GM08714 (cell line): ENCODE measurements at regions not wholly inside any gene's neighbourhood (a gene's known extent, or its start where the extent isn't known, plus 50 kb on each side); places are given as distances from the start of the nearest gene placed in this dataset.
"Not testable (repeated sequence)": the region's sequence is repeated elsewhere in the genome, so short reads cannot be mapped to it uniquely, and the experiment has no call there.

Experiments used
- H3K4me3 ChIP-seq: fragments of 200-500 bp; sonication (Bioruptor generic); 2 replicates; pipeline ENCODE4 v1.5.1; 2014; ENCODE audit warnings: mild to moderate bottlenecking, low read length, inconsistent platforms
- ZNF274 ChIP-seq: IDR thresholded peaks from 2 replicates; pipeline ENCODE4 v1.6.1; 2012; ENCODE audit warnings: mild to moderate bottlenecking, low read depth, low read length

- H3K4me3 ChIP-seq = peak overlapping the region; percentile 12; the same call in 1 of the 2 replicates
- TF ChIP-seq ZNF274 = no peak
Measured at GRCh38 chr13:38415233-38415632, 65.6 kb downstream of the UFM1 start.

- no peak overlapping the region for H3K4me3 ChIP-seq
- no peak for TF ChIP-seq ZNF274
Measured at GRCh38 chr13:38417241-38417640, 67.6 kb downstream of the UFM1 start.

DNA sequence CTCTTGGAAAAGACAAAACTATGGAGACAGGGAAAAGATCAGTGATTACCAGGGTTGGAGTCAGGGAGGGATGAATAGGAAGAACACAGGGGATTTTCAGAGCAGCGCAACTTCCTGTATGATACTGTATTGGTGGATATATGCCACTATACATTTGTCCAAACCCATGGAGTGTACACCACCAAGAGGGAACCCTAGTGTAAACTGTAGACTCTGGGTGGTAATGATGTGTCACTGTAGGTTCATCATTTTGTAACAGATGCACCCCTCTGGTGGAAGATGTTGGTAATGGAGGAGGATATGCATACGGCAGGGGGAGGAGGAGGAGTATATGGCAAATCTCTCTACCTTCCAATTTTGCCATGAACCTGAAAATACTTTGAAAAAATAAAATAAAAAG is 68.1 kb downstream of the UFM1 start:
- TF ChIP-seq ZNF274 = no peak
- H3K4me3 ChIP-seq = no peak overlapping the region

GRCh38 chr13:38418286-38418685 is 68.6 kb downstream of the UFM1 start:
- TF ChIP-seq ZNF274 = no peak

GRCh38 chr13:38419312-38419873 is 69.7 kb downstream of the UFM1 start:
- no peak overlapping the region for H3K4me3 ChIP-seq
- no peak for TF ChIP-seq ZNF274

More at GRCh38 chr13:38418286-38418685, 68.6 kb downstream of the UFM1 start:
- no peak overlapping the region for H3K4me3 ChIP-seq

- no peak overlapping the region for H3K4me3 ChIP-seq
- TF ChIP-seq ZNF274 = no peak
Measured at GRCh38 chr13:38421590-38422560, 72.2 kb downstream of the UFM1 start.

DNA sequence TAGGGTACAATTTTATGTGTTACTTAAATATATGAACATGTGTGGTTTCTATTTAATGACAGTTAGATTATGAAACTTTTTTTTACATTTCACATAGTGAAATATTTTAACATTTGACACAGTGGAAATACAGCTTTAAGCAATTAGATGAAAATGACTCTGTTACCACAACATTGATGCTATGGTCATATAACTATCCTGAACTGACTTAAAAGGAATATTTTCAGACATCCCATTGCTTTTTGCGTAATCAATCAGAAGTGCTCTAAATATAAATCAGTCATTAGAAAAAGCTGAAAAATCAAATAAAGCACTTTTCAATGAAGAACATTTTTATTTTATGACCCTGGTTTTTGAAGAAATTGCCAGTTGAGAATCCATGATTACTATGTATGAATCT is 80.3 kb downstream of the UFM1 start:
- no peak overlapping the region for H3K4me3 ChIP-seq
- TF ChIP-seq ZNF274 = no peak

DNA sequence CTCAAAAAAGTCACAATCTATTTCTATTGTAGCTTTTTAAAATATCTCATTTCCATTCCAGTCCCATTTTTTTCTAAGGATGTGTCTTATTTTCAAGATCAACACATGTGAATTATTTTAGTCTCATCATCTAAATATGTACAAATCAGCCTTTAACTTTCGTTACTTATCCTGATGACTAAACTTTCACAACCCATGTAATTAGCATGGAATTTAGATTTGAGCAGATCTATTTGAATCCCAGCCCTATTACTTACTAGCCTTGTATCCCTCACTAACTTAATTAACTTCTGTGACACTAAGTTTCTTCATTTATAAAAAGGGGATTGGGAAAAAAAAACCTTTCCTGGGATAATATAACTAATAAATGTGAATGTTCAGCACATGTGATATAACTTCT is 81.1 kb downstream of the UFM1 start:
- H3K4me3 ChIP-seq = no peak overlapping the region
- no peak for TF ChIP-seq ZNF274

- H3K4me3 ChIP-seq = no peak overlapping the region
- TF ChIP-seq ZNF274 = no peak
Measured at GRCh38 chr13:38440666-38441065, 91.0 kb downstream of the UFM1 start.

DNA sequence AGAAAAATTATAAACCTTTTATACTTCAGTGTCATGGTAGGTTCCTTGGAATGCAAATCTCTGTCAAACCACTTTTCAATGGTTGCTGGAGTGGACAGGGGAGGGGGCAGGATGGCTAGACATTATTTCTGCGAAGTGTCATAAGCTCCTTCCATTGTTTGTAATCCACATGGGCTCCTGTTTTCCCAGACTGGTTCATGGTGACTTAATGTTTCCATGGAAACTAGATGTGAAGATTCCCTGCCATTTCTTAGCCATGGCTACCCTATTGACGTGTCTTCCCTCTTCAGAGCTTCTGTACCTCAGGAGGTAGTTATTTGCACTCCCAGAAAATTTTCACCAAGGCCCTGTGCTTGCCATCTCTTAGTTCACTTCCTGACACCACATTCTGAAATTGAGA is 95.3 kb downstream of the UFM1 start:
- no peak overlapping the region for H3K4me3 ChIP-seq
- TF ChIP-seq ZNF274 = no peak

- no peak for TF ChIP-seq ZNF274
- H3K4me3 ChIP-seq = no peak overlapping the region
Measured at GRCh38 chr13:38452656-38453055, 103.0 kb downstream of the UFM1 start.

- no peak for TF ChIP-seq ZNF274
- no peak overlapping the region for H3K4me3 ChIP-seq
Measured at GRCh38 chr13:38462605-38463004, 113.0 kb downstream of the UFM1 start.

DNA sequence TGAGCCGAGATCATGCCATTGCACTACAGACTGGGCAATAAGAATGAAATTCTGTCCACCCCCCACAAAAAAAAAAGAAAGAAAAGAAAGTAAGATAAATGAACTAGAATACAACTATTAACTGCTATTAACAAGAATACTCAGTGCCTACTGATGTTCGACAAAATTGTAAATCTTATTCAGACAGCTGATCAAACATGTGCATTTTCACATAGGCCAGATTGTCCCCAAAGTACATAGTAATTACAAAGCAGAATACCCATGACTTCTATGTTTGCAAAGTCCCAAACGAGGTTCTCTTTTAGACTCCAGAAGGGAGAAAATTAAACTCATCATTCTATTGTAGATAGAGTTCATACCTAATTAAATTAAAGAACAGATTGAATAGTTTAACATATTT is 113.4 kb downstream of the UFM1 start:
- no peak for TF ChIP-seq ZNF274
- no peak overlapping the region for H3K4me3 ChIP-seq

- not testable (repeated sequence) for H3K4me3 ChIP-seq
Measured at GRCh38 chr13:38472411-38472810, 122.8 kb downstream of the UFM1 start.

- TF ChIP-seq ZNF274 = no peak
- H3K4me3 ChIP-seq = no peak overlapping the region
Measured at GRCh38 chr13:38473305-38473704, 123.7 kb downstream of the UFM1 start.
